ENCODE measurements at regions not wholly inside any gene's neighbourhood (a gene's known extent, or its start where the extent isn't known, plus 50 kb on each side); places are given as distances from the start of the nearest gene placed in this dataset.

DNA sequence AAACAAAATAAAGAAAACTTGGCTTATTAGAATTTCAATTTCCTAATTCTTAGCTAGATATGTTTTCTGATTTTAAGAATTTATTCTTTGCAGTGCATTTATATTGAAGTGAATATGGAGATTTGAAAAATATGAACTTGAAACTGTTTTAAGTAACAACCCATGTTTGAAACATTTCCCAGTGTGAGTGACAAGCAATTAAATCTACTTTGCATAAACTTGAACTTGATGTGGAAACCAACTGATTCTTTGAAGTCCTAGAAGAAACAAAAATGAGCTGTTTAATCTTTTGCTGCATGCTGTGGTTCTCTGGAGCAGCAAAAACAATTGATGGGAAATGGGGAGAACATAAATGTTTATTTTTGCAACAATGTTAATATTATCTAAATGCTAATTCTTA is 430.2 kb downstream of the ARL4A start:
- ATAC-seq: no peak
- Histone ChIP-seq H4K20me1 (replicated peaks; ENCODE audit: insufficient read depth) (no peaks in the 10 kb centered on the region), H3K4me2 (no peak overlapping the region), H3K4me3 (no peak overlapping the region), H3K79me2 (replicated peaks; ENCODE audit: insufficient read depth) (no peaks in the 10 kb centered on the region), H3K9me2 (ENCODE audit: insufficient read depth) (no peaks in the 10 kb centered on the region), H3K4me1 (ENCODE audit: insufficient read depth) (peaks cover 12% of the 10 kb centered on the region; the same call in 1 of the 2 replicates), H3F3A (replicated peaks; ENCODE audit: low read depth) (no peaks in the 10 kb centered on the region), H3K36me3 (ENCODE audit: insufficient read depth) (no peaks in the 10 kb centered on the region), H2AFZ (no peak overlapping the region), H3K27me3 (ENCODE audit: insufficient read depth) (no peaks in the 10 kb centered on the region), H3K27ac (ENCODE audit: low read depth) (no peak overlapping the region)
- no peak for DNase-seq (ENCODE audit: low spot score)
- Mint-ChIP-seq H3K27me3 (ENCODE audit: insufficient read depth, low read depth, poor library complexity) (peaks cover 1% of the 10 kb centered on the region), H3K36me3 (ENCODE audit: low read depth) (peaks cover 8% of the 10 kb centered on the region; the same call in 2 of the 3 replicates), H3K9me3 (peaks cover 19% of the 10 kb centered on the region), H3K4me3 (no peak overlapping the region), H3K4me1 (peaks cover 13% of the 10 kb centered on the region), H3K27ac (no peak overlapping the region)
- TF ChIP-seq ZNF462 (CRISPR knock-in tag; IDR thresholded peaks at IDR 0.05) (no peak), CREB1 (CRISPR knock-in tag; IDR thresholded peaks at IDR 0.05; ENCODE audit: low read depth) (no peak), EZH2phosphoT487 (IDR thresholded peaks at IDR 0.05; ENCODE audit: unreplicated experiment) (no peak), CTCF (conservative IDR thresholded peaks at IDR 0.05; ENCODE audit: low read depth in 2 of 2) (no peak), ZNF331 (CRISPR knock-in tag; IDR thresholded peaks at IDR 0.05; ENCODE audit: low read depth) (no peak), STAT1 (IDR thresholded peaks at IDR 0.05; ENCODE audit: unreplicated experiment) (no peak), ZNF114 (CRISPR knock-in tag; IDR thresholded peaks at IDR 0.05) (no peak), JUNB (IDR thresholded peaks at IDR 0.05; ENCODE audit: unreplicated experiment) (no peak), EZH2 (IDR thresholded peaks at IDR 0.05; ENCODE audit: low read depth, unreplicated experiment) (no peak), NANOG (IDR thresholded peaks at IDR 0.05; ENCODE audit: borderline replicate concordance) (no peak), POLR2AphosphoS5 (IDR thresholded peaks at IDR 0.05; ENCODE audit: low read depth) (no peak), REST (IDR thresholded peaks at IDR 0.05; ENCODE audit: unreplicated experiment) (no peak)
- TF ChIP-seq, protein P1, sequence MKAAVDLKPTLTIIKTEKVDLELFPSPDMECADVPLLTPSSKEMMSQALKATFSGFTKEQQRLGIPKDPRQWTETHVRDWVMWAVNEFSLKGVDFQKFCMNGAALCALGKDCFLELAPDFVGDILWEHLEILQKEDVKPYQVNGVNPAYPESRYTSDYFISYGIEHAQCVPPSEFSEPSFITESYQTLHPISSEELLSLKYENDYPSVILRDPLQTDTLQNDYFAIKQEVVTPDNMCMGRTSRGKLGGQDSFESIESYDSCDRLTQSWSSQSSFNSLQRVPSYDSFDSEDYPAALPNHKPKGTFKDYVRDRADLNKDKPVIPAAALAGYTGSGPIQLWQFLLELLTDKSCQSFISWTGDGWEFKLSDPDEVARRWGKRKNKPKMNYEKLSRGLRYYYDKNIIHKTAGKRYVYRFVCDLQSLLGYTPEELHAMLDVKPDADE (IDR thresholded peaks at IDR 0.05): no peak

Data from GM23338 (cell line).